ENCODE measurements at regions not wholly inside any gene's neighbourhood (a gene's known extent, or its start where the extent isn't known, plus 50 kb on each side); places are given as distances from the start of the nearest gene placed in this dataset.

GRCh38 chr5:8633696-8634095, 764.7 kb downstream of the MTRR start:
- TF ChIP-seq, protein P1, sequence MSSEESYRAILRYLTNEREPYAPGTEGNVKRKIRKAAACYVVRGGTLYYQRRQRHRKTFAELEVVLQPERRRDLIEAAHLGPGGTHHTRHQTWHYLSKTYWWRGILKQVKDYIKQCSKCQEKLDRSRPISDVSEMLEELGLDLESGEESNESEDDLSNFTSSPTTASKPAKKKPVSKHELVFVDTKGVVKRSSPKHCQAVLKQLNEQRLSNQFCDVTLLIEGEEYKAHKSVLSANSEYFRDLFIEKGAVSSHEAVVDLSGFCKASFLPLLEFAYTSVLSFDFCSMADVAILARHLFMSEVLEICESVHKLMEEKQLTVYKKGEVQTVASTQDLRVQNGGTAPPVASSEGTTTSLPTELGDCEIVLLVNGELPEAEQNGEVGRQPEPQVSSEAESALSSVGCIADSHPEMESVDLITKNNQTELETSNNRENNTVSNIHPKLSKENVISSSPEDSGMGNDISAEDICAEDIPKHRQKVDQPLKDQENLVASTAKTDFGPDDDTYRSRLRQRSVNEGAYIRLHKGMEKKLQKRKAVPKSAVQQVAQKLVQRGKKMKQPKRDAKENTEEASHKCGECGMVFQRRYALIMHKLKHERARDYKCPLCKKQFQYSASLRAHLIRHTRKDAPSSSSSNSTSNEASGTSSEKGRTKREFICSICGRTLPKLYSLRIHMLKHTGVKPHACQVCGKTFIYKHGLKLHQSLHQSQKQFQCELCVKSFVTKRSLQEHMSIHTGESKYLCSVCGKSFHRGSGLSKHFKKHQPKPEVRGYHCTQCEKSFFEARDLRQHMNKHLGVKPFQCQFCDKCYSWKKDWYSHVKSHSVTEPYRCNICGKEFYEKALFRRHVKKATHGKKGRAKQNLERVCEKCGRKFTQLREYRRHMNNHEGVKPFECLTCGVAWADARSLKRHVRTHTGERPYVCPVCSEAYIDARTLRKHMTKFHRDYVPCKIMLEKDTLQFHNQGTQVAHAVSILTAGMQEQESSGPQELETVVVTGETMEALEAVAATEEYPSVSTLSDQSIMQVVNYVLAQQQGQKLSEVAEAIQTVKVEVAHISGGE (CRISPR knock-in tag; IDR thresholded peaks at IDR 0.05), result no peak
- TF ChIP-seq CTCF (IDR thresholded peaks at IDR 0.05 in 2 of 3, conservative IDR thresholded peaks at IDR 0.05 in 1 of 3; ENCODE audit: control insufficient read depth in 2 of 3, extremely low read depth in 1 of 3, insufficient read depth in 1 of 3, low read depth in 3 of 3, low read length in 3 of 3) (no peak), SP1 (IDR thresholded peaks at IDR 0.05; ENCODE audit: low read depth, low read length) (no peak), POLR2AphosphoS5 (IDR thresholded peaks at IDR 0.05; ENCODE audit: low read length) (no peak)

Measured in GM12878 (cell line).